GM20431 (cell line): ENCODE measurements at regions not wholly inside any gene's neighbourhood (a gene's known extent, or its start where the extent isn't known, plus 50 kb on each side); places are given as distances from the start of the nearest gene placed in this dataset.

ENCODE experiments used
- in situ Hi-C: fragments of 300-500 bp; cut with MseI, MboI; formaldehyde crosslinking; loops from one replicate; pipeline ENCODE4 v1.15.0; 2020; ENCODE audit warnings: low sequenced_read_pairs; ENCODE audit not compliant: unreplicated experiment

DNA sequence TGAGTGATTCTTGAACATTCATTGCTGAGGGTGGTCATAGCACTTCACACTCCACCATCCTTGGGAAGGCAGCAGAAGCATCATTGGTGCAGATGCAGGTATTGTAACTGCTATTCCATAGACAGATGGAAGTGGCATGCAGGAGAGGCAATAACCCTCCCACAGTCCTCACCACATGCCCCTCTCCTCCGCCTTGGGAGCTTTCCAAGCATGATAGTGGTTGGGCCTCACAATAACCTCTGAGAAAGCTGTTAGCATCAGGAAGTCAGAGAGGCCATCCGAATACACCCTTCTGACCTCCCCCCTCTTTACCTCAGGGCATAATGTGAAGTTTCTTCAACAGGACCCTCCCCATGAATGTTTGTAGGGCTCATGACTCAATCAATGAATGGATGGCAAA, 177.9 kb downstream of the KATNAL1 start:
- in situ Hi-C loops: loop anchor here (25.0 kb wide), 2 partner anchors 208 to 683 kb away; no protein-coding TSS in a partner anchor

DNA sequence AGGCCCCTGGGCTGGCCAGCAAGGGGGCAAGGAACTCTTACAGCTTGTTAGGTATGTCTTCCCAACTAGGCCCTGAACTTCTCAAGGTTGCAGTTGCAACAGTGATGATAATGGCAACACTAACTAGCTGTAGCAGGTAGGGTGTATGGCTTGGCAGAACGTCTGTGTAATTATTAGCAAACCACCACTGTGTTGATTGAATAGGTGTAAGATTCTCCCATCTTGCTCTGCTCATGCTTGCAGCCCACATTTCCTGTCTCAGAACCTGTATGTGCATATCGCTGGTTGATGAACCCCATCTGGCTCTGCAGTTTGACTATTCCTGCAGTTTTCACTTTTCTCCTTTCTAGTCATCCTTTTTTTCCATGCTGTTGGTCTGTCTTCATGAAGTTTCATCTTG, 178.8 kb downstream of the KATNAL1 start:
- in situ Hi-C loops: loop anchor here (25.0 kb wide), 2 partner anchors 209 to 684 kb away; no protein-coding TSS in a partner anchor

DNA sequence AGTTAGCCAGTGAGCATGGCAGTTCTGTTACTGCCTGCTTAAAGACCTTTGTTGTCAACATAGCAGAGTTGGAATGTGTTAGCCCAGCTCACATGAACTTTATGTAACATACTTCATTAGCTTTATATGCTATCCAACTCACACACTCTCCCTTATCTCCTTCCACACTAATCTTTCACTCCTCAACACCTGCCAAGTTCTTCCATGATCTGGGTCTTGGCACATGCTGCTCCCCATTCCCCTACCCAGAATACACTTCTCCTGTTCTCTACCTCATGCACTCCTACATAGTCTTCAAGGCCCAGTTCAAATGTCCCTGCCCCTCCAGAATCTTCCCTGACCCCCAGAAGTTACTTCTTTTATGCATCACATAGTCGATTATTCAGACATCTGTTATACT, 179.3 kb downstream of the KATNAL1 start:
- in situ Hi-C loops: loop anchor here (25.0 kb wide), 2 partner anchors 209 to 684 kb away; no protein-coding TSS in a partner anchor

DNA sequence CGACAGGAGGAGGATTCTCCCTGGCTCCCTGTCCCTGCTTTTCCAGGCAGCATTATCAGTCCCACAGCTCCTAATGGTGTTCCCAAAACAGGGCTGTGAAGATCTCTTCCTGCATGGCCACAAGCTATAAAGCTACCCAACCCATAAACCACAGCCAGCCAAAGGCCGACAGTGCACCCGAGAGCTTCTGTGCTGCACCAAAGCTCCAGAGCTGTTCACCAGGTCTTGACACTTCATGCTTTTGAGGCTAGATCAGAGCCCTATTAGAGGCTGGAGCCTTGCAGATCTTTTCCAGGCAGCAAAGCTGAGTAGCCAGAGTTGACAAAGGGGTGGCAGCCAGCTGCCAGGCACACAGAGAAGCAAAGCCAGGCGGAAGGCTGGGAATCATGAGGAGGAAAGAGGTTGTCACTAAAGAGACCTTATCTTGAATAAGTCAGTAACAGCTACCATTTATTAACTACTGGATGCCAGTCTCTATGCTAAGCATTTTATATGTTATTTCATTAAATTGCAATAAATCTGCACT, 180.4 kb downstream of the KATNAL1 start:
- in situ Hi-C loops: loop anchor here (25.0 kb wide), 2 partner anchors 210 to 685 kb away; no protein-coding TSS in a partner anchor

DNA sequence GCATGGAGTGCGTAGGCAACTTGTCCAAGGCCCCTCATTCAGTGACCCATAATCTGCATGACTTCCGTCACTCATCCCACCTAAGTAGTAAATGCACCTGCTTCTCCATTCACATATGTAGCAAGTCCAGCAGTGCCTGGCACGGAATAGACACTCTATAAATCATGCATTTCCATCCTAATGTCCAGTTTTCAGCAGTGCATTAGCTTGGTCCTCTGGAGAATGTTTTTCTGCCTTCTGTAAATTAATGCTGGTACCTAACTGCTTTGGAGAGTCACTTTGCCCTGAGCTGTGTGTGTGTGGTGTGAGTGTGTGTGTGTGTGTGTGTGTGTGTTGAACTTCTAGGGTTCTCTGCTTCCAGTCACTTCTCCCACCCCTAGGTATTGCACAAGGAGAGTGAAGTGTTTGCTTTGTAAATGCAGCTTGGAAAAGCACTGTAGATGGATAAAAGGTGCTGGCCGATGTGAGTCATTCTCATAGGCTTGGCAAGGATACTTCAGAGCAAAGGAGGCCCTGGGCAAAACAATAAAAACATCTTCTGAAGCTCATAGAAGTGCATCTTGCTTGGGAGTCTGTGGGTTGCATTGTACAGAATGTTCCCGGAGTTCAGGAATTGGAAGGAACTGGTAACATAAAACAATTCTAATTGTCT, 181.8 kb downstream of the KATNAL1 start:
- in situ Hi-C loops: loop anchor here (25.0 kb wide), 2 partner anchors 212 to 687 kb away; no protein-coding TSS in a partner anchor

DNA sequence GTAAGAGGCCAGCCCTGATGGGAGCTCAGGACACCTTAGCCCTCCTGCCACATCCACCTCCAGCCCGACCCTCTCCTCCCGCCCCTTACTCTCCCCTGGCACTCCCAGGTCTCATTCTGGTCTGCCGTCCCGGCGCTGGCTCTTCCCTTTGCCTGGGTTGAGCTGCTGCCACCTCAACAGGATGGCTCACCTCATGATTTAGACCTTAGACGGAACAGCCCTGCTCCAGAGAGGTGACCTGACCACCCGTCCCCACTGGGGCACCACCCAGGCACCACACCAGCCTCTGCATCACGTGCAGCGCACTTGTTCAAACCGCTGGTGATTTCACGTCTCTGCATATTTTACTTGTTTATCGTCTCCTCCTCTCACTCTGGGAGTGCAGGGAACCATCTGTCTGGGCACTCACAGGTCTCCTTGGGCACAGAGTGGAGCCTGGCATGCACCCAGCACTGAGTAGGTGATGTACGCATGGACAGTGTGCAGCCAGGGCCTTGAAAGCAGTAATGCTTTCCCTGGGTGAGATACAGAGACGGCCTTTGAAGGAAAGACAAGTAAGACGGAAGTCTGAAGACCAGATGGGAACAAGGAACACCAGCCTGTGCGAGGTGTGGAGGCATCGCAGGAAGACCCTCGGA, 183.1 kb downstream of the KATNAL1 start:
- in situ Hi-C loops: loop anchor here (25.0 kb wide), 1 partner anchor 612 kb away; no protein-coding TSS in a partner anchor

DNA sequence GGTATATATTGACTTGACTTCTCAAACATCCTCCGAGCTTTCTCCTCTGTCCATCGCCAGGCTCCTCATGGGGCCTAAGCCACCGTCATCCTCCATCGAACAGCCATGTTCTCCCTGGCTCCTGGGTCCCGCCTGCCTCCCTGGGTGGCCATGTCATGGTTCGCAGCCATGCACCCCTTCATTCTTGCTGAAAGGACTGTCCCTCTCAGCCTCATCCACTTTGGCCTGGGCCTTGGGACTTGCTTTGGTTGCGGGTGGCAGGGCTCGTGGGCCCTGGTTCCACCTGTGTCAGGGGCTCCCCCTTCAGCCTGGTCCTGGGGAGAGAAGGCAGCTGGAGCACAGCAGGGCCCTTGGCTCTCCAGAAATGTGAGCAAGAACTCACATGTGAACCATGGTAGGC, 183.8 kb downstream of the KATNAL1 start:
- in situ Hi-C loops: loop anchor here (25.0 kb wide), 1 partner anchor 611 kb away; no protein-coding TSS in a partner anchor

DNA sequence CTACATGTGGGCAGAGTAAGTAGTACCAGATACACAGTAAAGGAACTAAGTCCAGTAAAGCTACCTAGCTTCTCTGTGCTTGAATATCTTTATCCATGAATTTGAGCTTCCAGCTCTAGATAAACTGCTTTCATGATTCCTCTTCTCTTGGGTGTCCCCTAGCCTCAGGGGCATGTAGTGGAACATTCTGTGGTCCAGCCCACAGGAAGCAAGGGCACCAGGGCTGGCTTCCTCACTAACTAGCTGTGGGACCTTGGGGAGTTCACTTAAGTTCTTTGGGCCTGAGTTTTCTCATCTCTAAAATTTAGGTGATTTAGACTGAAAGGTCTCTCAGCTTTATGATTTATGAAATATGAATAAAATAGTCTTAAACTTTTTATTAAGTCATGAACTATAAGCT, 185.7 kb downstream of the KATNAL1 start:
- in situ Hi-C loops: loop anchor here (25.0 kb wide), 1 partner anchor 609 kb away; no protein-coding TSS in a partner anchor

DNA sequence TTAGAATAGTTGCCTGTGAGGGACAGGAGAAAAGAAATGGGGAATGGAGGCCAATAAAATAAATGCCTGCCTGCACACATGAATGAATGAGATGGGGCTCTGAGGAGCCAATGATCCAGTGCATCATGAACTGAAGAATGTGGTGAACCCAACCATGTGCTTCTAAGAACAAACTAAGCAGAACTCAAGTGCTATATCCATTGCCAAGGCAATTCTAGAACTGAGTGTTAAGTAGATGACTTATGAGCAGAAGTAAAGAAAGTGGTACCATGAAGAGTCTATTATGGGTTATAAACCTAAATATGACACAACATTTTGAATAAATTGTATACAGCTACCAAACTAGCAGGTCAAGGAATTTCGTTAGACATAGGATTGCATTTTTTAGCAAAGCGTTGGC, 186.1 kb downstream of the KATNAL1 start:
- in situ Hi-C loops: loop anchor here (25.0 kb wide), 1 partner anchor 609 kb away; no protein-coding TSS in a partner anchor

DNA sequence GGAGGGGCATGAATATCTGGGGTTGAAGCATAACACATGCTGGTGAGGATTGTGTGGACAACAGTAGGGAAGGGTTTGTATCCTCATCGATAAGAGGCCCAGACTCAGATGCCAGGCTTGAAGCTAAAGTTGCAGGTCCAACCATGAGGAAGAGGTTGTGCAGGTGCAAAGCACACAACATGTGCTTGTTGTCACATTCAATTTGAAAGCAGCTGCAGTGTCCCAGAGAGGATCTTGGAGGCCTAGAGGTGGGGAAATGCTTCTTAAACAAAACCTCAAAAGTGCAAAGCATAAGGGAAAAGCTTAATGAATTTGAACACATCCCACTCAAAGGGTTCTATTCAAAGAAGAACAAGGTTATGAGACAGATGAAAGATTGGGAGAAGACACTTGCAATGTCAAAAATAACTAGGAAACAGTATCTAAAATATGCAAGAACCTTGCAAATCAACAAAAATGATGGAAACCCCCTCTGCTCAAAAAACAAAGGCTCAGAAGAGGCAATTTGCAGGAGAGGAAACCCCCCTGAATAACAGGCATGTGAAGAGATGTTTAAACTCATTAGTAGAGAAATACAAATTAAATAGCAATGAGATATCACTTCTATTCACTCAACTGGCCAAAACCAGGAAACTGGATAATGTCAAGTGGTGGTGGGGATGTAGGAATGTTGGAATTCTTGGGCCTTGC, 187.1 kb downstream of the KATNAL1 start:
- in situ Hi-C loops: loop anchor here (25.0 kb wide), 1 partner anchor 608 kb away; no protein-coding TSS in a partner anchor

DNA sequence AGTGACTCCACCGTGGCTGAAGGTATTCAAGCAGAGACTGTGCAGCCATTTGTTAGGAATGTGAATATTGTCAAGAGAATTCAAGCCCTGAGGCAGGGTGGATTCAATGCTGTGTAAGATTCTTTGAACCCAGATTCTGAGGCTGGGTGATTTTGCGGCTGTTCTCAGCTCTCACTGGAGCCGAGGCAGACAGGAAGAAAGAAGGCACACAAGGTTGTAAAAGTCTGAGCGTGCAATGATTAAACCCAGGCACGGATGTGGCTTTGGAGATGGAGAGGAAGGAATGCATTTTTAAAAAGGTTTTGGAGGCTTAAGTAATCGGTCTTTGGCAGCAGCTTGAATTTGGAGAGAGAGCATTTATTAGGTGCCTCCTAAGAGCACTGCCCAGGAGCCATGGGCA, 187.9 kb downstream of the KATNAL1 start:
- in situ Hi-C loops: loop anchor here (10.0 to 25.0 kb wide), 2 partner anchors 355 to 607 kb away; no protein-coding TSS in a partner anchor

DNA sequence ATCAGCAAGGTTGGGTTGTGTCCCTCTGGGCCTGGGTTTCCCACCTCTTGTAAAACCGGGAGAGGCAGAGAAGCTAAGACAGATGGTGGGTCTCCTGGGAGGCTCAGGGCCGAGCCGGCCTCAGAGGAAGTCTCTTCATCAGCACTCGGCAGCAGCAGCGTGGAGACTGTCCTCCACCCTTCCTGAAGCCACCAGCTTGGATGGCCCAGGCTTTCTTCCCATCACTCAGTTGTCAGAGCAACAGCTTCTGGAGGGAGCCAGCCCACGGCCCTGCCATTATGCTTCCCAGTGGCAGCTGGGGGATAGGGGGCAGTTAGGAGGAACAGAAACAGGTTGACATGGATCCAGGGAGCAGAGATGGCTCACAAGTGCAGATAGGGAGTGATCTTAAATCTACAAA, 191.0 kb downstream of the KATNAL1 start:
- in situ Hi-C loops: loop anchor here (10.0 to 25.0 kb wide), 2 partner anchors 352 to 604 kb away; no protein-coding TSS in a partner anchor

DNA sequence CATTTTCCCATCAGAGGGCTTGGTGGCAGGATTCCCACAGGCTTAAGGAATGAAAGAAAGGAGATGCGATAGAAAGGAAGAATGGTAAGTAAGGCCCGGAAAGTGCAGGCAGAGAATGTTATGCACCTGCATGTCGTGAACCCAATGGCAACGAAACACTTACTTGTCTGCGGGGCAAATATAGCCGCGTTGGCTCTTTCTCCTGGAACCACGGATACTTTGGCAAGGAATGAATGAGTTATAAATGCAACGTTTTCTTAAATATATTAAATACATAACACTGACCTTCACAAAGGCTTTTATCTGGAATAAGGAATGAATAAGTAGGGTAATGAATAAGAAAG, 192.1 kb downstream of the KATNAL1 start:
- in situ Hi-C loops: loop anchor here (10.0 to 25.0 kb wide), 2 partner anchors 350 to 603 kb away; no protein-coding TSS in a partner anchor

DNA sequence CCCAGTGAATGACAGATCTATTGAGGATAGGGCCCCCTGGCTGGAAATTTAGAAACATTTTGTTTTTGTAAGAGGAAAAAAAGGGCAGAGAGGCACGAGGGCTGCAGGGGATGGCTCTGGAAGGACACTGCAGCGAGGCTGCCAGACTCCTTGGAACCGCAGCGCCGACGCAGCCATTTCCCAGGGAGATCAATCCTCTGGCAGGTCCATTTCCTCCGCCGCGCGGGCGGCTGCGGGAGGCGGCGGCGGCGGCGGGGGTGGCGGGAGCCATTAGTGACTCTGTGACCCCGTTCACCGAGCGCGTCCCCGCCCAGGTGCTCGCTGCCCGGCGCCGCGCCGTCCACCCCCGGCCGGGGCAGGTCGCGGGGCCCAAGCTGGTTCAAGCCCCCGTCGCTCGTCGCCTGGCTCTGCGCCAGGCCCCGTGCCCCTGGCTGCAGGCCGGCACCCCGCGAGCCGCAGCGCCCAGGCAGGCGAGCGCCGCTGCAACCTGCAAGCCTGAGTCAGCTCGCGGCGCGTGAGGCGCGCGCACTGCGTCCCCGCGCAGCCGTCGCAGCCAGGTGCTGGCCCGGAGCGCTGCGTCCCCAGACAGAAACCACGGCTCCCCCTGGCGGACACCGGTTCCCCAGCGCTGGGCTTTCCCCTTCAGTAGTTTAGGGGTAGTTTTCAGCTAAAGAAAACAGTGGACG, 192.6 kb downstream of the KATNAL1 start:
- in situ Hi-C loops: loop anchor here (10.0 to 25.0 kb wide), 2 partner anchors 350 to 602 kb away; no protein-coding TSS in a partner anchor

DNA sequence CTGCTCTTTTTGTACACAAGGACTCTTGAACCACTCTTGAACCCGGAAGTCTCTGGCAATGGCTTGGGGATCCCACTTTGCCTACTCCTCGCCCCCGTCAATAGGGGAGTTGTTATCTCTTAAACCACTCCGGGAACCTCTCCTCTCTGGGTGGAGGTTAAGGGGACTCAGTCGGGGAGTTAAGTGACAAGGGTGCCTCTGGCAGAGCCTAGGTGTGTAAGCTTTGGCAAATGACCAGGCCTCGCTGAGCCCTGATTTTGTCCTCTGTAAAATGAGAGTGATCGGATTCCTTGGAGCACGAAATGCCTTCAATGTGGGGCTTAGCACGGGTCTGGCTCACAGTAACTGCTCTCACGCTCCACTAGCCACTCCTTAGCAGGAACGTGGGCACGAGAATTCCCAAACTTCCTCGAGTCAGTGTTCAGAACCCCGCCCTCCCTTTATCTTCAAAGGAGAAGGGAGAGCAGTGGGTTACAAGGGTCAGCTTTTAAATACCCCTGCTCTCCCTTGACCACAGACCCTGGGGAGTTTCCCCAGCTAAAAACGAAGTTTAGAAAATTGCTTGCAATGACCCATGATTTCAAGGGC, 193.3 kb downstream of the KATNAL1 start:
- in situ Hi-C loops: loop anchor here (10.0 to 25.0 kb wide), 2 partner anchors 349 to 602 kb away; no protein-coding TSS in a partner anchor

DNA sequence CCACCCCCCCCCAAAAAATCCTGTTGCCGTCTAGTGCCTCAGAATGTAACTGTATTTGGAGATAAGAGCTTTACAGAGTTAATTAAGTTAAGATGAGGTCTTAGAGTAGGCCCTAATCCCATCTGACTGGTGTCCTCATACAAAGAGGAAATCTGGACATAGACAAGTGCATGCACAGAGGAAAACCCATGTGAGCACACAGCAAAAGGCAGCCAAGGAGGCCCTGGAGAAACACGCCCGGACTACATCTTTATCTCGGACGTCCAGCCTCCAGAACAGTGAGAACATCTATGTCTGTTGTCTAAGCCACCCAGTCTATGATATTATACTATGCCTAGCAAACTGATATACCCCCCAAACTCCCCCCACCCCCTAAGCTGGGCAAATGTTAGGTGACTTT, 193.8 kb downstream of the KATNAL1 start:
- in situ Hi-C loops: loop anchor here (10.0 to 25.0 kb wide), 2 partner anchors 349 to 601 kb away; no protein-coding TSS in a partner anchor

DNA sequence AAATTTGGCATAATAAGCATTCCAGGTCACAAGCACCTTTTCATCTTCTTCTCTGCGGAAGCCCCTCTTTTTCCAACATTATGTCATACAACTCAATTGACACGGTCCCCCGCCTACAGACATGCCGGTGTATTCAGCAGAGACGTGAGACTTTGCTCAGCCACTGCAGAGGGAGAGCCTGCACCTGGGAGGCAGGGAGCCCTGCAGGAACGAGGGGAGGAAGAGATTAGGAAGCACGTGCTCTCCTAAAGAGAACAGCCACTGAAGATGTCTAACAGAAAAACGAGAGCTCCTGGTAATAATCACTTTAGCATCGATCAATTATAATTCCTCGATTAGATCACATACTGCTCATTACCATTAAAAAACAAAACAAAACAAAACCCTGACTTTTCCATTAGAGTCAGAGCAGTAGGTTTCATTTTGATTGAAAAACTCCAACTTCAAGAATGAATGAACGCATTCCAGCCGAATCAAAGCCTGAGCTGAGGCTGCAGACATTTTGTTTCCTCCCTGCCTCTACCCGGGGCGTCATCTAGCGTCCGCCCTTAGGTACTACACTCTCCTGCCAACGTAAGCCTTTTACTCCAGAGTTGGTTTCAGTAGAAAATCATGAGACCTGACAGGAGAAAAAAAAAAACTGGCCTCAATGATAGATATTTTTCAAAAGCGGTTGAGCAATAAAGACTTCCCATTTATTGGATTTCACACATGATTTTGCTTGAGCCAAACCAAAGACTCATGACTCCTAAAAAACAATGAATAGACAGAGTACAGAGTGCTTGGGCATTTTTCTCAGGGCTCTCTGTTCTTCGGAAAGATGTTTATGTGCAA, 194.5 kb downstream of the KATNAL1 start:
- in situ Hi-C loops: loop anchor here (10.0 to 25.0 kb wide), 2 partner anchors 348 to 601 kb away; no protein-coding TSS in a partner anchor

DNA sequence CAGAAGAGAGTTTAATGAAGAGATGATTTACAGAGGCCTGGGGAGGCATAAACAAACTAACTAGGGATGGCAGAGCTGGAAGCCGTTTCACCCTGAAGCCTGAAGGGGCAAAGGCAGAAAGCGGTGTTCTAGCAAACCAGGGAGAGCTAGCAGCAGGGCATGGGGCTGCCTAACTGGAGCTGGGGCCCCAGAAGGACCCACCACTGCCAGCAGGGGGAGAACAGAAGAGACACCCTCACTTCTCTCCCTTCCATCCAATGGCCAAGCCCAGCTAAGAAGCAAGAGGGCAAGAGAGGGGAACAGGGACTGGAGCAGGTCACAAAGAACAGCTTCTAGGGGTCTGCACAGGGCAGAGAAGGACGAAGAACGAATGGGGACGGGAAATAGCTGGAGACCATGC, 195.5 kb downstream of the KATNAL1 start:
- in situ Hi-C loops: loop anchor here (10.0 to 25.0 kb wide), 2 partner anchors 347 to 600 kb away; no protein-coding TSS in a partner anchor
